ENCODE measurements at regions not wholly inside any gene's neighbourhood (a gene's known extent, or its start where the extent isn't known, plus 50 kb on each side); places are given as distances from the start of the nearest gene placed in this dataset.

DNA sequence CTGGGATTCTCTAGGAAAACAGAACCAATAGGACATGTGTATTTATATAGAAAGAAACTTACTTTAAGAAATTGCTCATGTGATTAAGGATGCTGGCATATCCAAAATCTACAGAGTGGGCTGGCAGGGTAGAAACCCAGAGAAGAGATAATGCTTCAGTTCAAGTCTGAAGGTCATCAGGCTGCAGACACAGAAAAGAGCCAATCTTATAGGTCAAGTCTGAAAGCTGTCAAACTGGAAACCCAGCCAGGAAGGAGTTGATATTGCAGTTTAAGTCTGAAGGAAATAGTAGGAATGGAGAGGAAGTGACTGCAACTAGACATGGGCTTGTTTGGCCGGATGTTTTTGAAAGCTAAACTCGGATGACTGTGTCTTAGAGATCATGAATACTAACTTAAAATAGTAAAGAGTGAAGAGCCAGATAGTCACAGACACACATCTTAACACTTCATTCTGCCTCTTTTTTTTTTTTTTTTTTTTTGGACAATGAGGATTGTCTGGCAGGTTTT is 125.3 kb upstream of the GPC6 start:
- no peak for DNase-seq (ENCODE audit: low read depth, low spot score)
- no TSS peak for BruUV-seq (replicated peaks)
- Histone ChIP-seq H3K36me3 (ENCODE audit: control insufficient read depth in 2 of 2, extremely low read depth in 1 of 2, insufficient read depth in 2 of 2, low read length in 2 of 2) (no peaks in the 10 kb centered on the region), H3K79me2 (ENCODE audit: control insufficient read depth, insufficient read depth, low read length) (no peaks in the 10 kb centered on the region), H3K27ac (ENCODE audit: insufficient read depth, low read depth, low read length) (no peak overlapping the region), H3K4me2 (ENCODE audit: insufficient read depth, low read length) (no peak overlapping the region), H3K4me3 (replicated peaks in 1 of 3; ENCODE audit: insufficient read depth in 1 of 3, low read depth in 1 of 3, low read length in 3 of 3) (no peak overlapping the region), H3K4me1 (ENCODE audit: control insufficient read depth, extremely low read depth, insufficient read depth, low read length) (no peaks in the 10 kb centered on the region), H3K9me1 (replicated peaks; ENCODE audit: control insufficient read depth, extremely low read depth, insufficient read depth, low read length) (no peaks in the 10 kb centered on the region), H3K27me3 (ENCODE audit: control insufficient read depth in 2 of 2, insufficient read depth in 2 of 2, low read length in 2 of 2) (no peaks in the 10 kb centered on the region), H4K20me1 (replicated peaks; ENCODE audit: control insufficient read depth, extremely low read depth, insufficient read depth, low read length) (no peaks in the 10 kb centered on the region), H3K9ac (replicated peaks; ENCODE audit: extremely low read depth, insufficient read depth, low read length) (no peak overlapping the region), H3K9me3 (replicated peaks; ENCODE audit: control insufficient read depth, insufficient read depth, low read length) (peaks cover 4% of the 10 kb centered on the region), H2AFZ (ENCODE audit: low read depth, low read length) (no peak overlapping the region)
- ChIA-PET CTCF (no interaction called here), POLR2A (no interaction called here)
- no peak for FAIRE-seq
- dilution Hi-C loops (cut with MboI; ENCODE audit: extremely low pct_ligation_motif_present, low sequenced_read_pairs) (no loop called here), intact Hi-C loops (cut with micrococcal nuclease) (no loop called here)
- TF ChIP-seq JUN (IDR thresholded peaks at IDR 0.05; ENCODE audit: borderline replicate concordance, insufficient read depth, insufficient read length, low read depth) (no peak), GATA2 (IDR thresholded peaks at IDR 0.05; ENCODE audit: insufficient read depth, insufficient read length, low read depth, low read length) (no peak), FOS (IDR thresholded peaks at IDR 0.05; ENCODE audit: borderline replicate concordance, insufficient read depth, low read length) (no peak), POLR2AphosphoS5 (IDR thresholded peaks at IDR 0.05; ENCODE audit: insufficient read depth, low read depth, low read length) (no peak), MYC (IDR thresholded peaks at IDR 0.05; ENCODE audit: low read depth, low read length) (no peak), EZH2 (IDR thresholded peaks at IDR 0.05; ENCODE audit: borderline replicate concordance, low read depth, low read length, severe bottlenecking) (no peak), POLR2A (IDR thresholded peaks at IDR 0.05; ENCODE audit: low read depth, low read length) (no peak)
- TF ChIP-seq, protein P1, sequence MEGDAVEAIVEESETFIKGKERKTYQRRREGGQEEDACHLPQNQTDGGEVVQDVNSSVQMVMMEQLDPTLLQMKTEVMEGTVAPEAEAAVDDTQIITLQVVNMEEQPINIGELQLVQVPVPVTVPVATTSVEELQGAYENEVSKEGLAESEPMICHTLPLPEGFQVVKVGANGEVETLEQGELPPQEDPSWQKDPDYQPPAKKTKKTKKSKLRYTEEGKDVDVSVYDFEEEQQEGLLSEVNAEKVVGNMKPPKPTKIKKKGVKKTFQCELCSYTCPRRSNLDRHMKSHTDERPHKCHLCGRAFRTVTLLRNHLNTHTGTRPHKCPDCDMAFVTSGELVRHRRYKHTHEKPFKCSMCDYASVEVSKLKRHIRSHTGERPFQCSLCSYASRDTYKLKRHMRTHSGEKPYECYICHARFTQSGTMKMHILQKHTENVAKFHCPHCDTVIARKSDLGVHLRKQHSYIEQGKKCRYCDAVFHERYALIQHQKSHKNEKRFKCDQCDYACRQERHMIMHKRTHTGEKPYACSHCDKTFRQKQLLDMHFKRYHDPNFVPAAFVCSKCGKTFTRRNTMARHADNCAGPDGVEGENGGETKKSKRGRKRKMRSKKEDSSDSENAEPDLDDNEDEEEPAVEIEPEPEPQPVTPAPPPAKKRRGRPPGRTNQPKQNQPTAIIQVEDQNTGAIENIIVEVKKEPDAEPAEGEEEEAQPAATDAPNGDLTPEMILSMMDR (IDR thresholded peaks at IDR 0.05; ENCODE audit: extremely low read depth in 1 of 2, insufficient read depth in 1 of 2, low read depth in 1 of 2, low read length in 2 of 2) = no peak
- TF ChIP-seq, protein P2, sequence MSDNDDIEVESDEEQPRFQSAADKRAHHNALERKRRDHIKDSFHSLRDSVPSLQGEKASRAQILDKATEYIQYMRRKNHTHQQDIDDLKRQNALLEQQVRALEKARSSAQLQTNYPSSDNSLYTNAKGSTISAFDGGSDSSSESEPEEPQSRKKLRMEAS (IDR thresholded peaks at IDR 0.05; ENCODE audit: insufficient read depth, insufficient read length) = no peak

All from endothelial cell of umbilical vein (primary cell).